Neural progenitor cell (in vitro differentiated cells): ENCODE measurements at regions not wholly inside any gene's neighbourhood (a gene's known extent, or its start where the extent isn't known, plus 50 kb on each side); places are given as distances from the start of the nearest gene placed in this dataset.

Experiments
- DNase-seq: peaks from one replicate; pipeline ENCODE4 v3.0.0-alpha.2; 2016; ENCODE audit warnings: low spot score
- H2AFZ ChIP-seq: fragments of 200-600 bp; sonication (generic); replicated peaks from 2 replicates; pipeline ENCODE4 v1.6.1; 2016; ENCODE audit warnings: antibody characterized with exemption
- H3F3A ChIP-seq: fragments of 200-600 bp; sonication (generic); 2 replicates; pipeline ENCODE4 v1.6.1; 2016; ENCODE audit warnings: antibody characterized with exemption, low read depth
- H3K27ac ChIP-seq: fragments of 200-600 bp; sonication (generic); 2 replicates; pipeline ENCODE4 v1.5.1; 2016; ENCODE audit warnings: mild to moderate bottlenecking
- H3K27me3 ChIP-seq: fragments of 200-600 bp; sonication (generic); 2 replicates; pipeline ENCODE4 v1.6.1; 2016; ENCODE audit warnings: mild to moderate bottlenecking, moderate library complexity
- H3K36me3 ChIP-seq: fragments of 200-600 bp; sonication (generic); 2 replicates; pipeline ENCODE4 v1.5.1; 2016
- H3K4me1 ChIP-seq: fragments of 200-600 bp; sonication (generic); 2 replicates; pipeline ENCODE4 v1.6.1; 2016; ENCODE audit warnings: mixed run types
- H3K4me2 ChIP-seq: fragments of 200-600 bp; sonication (generic); 2 replicates; pipeline ENCODE4 v1.6.1; 2016
- H3K4me3 ChIP-seq: fragments of 200-600 bp; sonication (generic); 2 replicates; pipeline ENCODE4 v1.5.1; 2016
- H3K79me2 ChIP-seq: fragments of 200-600 bp; sonication (generic); 2 replicates; pipeline ENCODE4 v1.6.1; 2016; ENCODE audit warnings: low read depth
- H3K9ac ChIP-seq: fragments of 200-600 bp; sonication (generic); 2 replicates; pipeline ENCODE4 v1.6.1; 2016
- H3K9me3 ChIP-seq: fragments of 200-600 bp; sonication (generic); 2 replicates; pipeline ENCODE4 v1.5.1; 2016; ENCODE audit warnings: low read depth
- H4K20me1 ChIP-seq: fragments of 200-600 bp; sonication (generic); 2 replicates; pipeline ENCODE4 v1.6.1; 2016; ENCODE audit warnings: low read depth
- H3K27ac Mint-ChIP-seq: 3 replicates; pipeline ENCODE4 v1.8.0; 2021; ENCODE audit warnings: mixed read lengths
- H3K27me3 Mint-ChIP-seq: 2 replicates; pipeline ENCODE4 v1.8.0; 2022; ENCODE audit warnings: low read depth, mild to moderate bottlenecking, inconsistent platforms, moderate library complexity, mixed read lengths; ENCODE audit not compliant: insufficient read depth
- H3K36me3 Mint-ChIP-seq: 3 replicates; pipeline ENCODE4 v1.8.0; 2021; ENCODE audit warnings: mixed read lengths
- H3K4me1 Mint-ChIP-seq: 3 replicates; pipeline ENCODE4 v1.8.0; 2021; ENCODE audit warnings: mixed read lengths
- H3K4me3 Mint-ChIP-seq: 3 replicates; pipeline ENCODE4 v1.8.0; 2021; ENCODE audit warnings: mild to moderate bottlenecking, moderate library complexity, mixed read lengths
- H3K9me3 Mint-ChIP-seq: 3 replicates; pipeline ENCODE4 v1.8.0; 2020; ENCODE audit warnings: mixed read lengths
- CTCF ChIP-seq: fragments of 200-600 bp; sonication (generic); IDR thresholded peaks from 2 replicates; pipeline ENCODE4 v1.5.1; 2017; ENCODE audit warnings: antibody characterized with exemption, mild to moderate bottlenecking
- EZH2 ChIP-seq: fragments of 200-600 bp; sonication (generic); IDR thresholded peaks from 2 replicates; pipeline ENCODE4 v1.6.1; 2017; ENCODE audit warnings: antibody characterized with exemption, mild to moderate bottlenecking, moderate library complexity
- EZH2phosphoT487 ChIP-seq: fragments of 200-600 bp; sonication (generic); IDR thresholded peaks from 2 replicates; pipeline ENCODE4 v1.6.1; 2017; ENCODE audit warnings: antibody characterized with exemption

- no peaks in the 10 kb centered on the region for H3K36me3 Mint-ChIP-seq
- Histone ChIP-seq H3K36me3 (no peaks in the 10 kb centered on the region), H2AFZ (no peak overlapping the region), H3K4me3 (no peak overlapping the region), H3K4me1 (no peaks in the 10 kb centered on the region), H4K20me1 (no peaks in the 10 kb centered on the region), H3K27me3 (no peaks in the 10 kb centered on the region), H3F3A (no peaks in the 10 kb centered on the region), H3K9me3 (no peaks in the 10 kb centered on the region), H3K79me2 (no peaks in the 10 kb centered on the region), H3K4me2 (no peak overlapping the region), H3K27ac (no peak overlapping the region), H3K9ac (no peak overlapping the region)
- no peaks in the 10 kb centered on the region for H3K27me3 Mint-ChIP-seq
- no peaks in the 10 kb centered on the region for H3K9me3 Mint-ChIP-seq
- H3K27ac Mint-ChIP-seq, result no peak overlapping the region
- no peak overlapping the region for H3K4me3 Mint-ChIP-seq
- TF ChIP-seq CTCF, result no peak
- no peak for TF ChIP-seq EZH2phosphoT487
- TF ChIP-seq EZH2, result no peak
- no peak for DNase-seq
- no peaks in the 10 kb centered on the region for H3K4me1 Mint-ChIP-seq
These were observed 91.4 kb upstream of the EYS start for GRCh38 chr6:65798280-65799014.

GRCh38 chr6:65790666-65791065 lies 83.6 kb upstream of the EYS start:
- H3K4me1 ChIP-seq, result peaks cover 9% of the 10 kb centered on the region
- H3K4me3 Mint-ChIP-seq, result no peak overlapping the region

GRCh38 chr6:65787787-65788186 lies 80.8 kb upstream of the EYS start:
- Histone ChIP-seq H3K9me3 (no peaks in the 10 kb centered on the region), H3K27me3 (no peaks in the 10 kb centered on the region), H3K79me2 (no peaks in the 10 kb centered on the region), H3K9ac (no peak overlapping the region), H3K4me1 (peaks cover 9% of the 10 kb centered on the region), H3K4me3 (no peak overlapping the region), H2AFZ (no peak overlapping the region), H3F3A (no peaks in the 10 kb centered on the region), H4K20me1 (no peaks in the 10 kb centered on the region), H3K36me3 (no peaks in the 10 kb centered on the region), H3K27ac (no peak overlapping the region), H3K4me2 (no peak overlapping the region)
- Mint-ChIP-seq H3K36me3 (no peaks in the 10 kb centered on the region), H3K9me3 (peaks cover 4% of the 10 kb centered on the region), H3K4me3 (no peak overlapping the region), H3K27me3 (no peaks in the 10 kb centered on the region), H3K27ac (no peak overlapping the region), H3K4me1 (no peaks in the 10 kb centered on the region)
- TF ChIP-seq EZH2phosphoT487, result no peak
- no peak for TF ChIP-seq CTCF
- TF ChIP-seq EZH2, result no peak
- DNase-seq, result no peak

More at GRCh38 chr6:65790666-65791065, 83.6 kb upstream of the EYS start:
- Histone ChIP-seq H2AFZ (no peak overlapping the region), H3K27me3 (no peaks in the 10 kb centered on the region), H3K4me2 (no peak overlapping the region), H3F3A (no peaks in the 10 kb centered on the region), H3K9ac (no peak overlapping the region), H4K20me1 (no peaks in the 10 kb centered on the region), H3K4me3 (no peak overlapping the region), H3K79me2 (no peaks in the 10 kb centered on the region), H3K9me3 (no peaks in the 10 kb centered on the region), H3K36me3 (no peaks in the 10 kb centered on the region), H3K27ac (no peak overlapping the region)
- no peak for TF ChIP-seq EZH2
- no peak for TF ChIP-seq CTCF
- no peak for TF ChIP-seq EZH2phosphoT487
- no peak for DNase-seq
- Mint-ChIP-seq H3K27ac (no peak overlapping the region), H3K27me3 (no peaks in the 10 kb centered on the region), H3K4me1 (no peaks in the 10 kb centered on the region), H3K9me3 (peaks cover 4% of the 10 kb centered on the region), H3K36me3 (no peaks in the 10 kb centered on the region)
